PC-9 (cell line): ENCODE measurements at regions not wholly inside any gene's neighbourhood (a gene's known extent, or its start where the extent isn't known, plus 50 kb on each side); places are given as distances from the start of the nearest gene placed in this dataset.

Experiments used
- BruUV-seq: library from RNA; stranded (reverse); fragments of 400-500 nt; replicated peaks from 2 replicates; lab custom pipeline; 2021; lab: Mats Ljungman, UMichigan
- CTCF ChIA-PET: fragments of 300-600 bp; sonication (Branson Sonifier 250); formaldehyde crosslinking; loops from one replicate; lab custom pipeline; 2022; ENCODE audit warnings: antibody characterized with exemption; lab: Charles Lee
- POLR2A ChIA-PET: fragments of 300-600 bp; sonication (Branson Sonifier 250); formaldehyde crosslinking; loops from one replicate; lab custom pipeline; 2022; ENCODE audit warnings: antibody characterized with exemption; ENCODE audit not compliant: unreplicated experiment; lab: Charles Lee
- DNase-seq, 2 experiments: peaks; one replicate each; pipeline versions ENCODE4 v3.0.0 to v3.0.0-alpha.2; 2015 to 2022; ENCODE audit warnings: mixed read lengths in 1 of 2
- H2AFZ ChIP-seq: fragments of 200-600 bp; sonication (generic); 2 replicates; pipeline ENCODE4 v1.8.1; 2017; ENCODE audit warnings: antibody characterized with exemption
- H3F3A ChIP-seq: fragments of 200-600 bp; sonication (generic); 2 replicates; pipeline ENCODE4 v1.8.1; 2017; ENCODE audit warnings: antibody characterized with exemption, mild to moderate bottlenecking, low read depth; ENCODE audit not compliant: insufficient read depth
- H3K27ac ChIP-seq: fragments of 200-600 bp; sonication (generic); 2 replicates; pipeline ENCODE4 v1.6.1; 2016; ENCODE audit warnings: mixed run types
- H3K27me3 ChIP-seq: fragments of 200-600 bp; sonication (generic); 2 replicates; pipeline ENCODE4 v1.6.1; 2016; ENCODE audit warnings: low read depth, mixed run types; ENCODE audit not compliant: insufficient read depth
- H3K36me3 ChIP-seq: fragments of 200-600 bp; sonication (generic); 2 replicates; pipeline ENCODE4 v1.6.1; 2016; ENCODE audit warnings: low read depth, mixed run types
- H3K4me1 ChIP-seq: fragments of 200-600 bp; sonication (generic); replicated peaks from 2 replicates; pipeline ENCODE4 v1.6.1; 2016; ENCODE audit warnings: mixed run types; ENCODE audit not compliant: insufficient read depth
- H3K4me2 ChIP-seq: fragments of 200-600 bp; sonication (generic); 2 replicates; pipeline ENCODE4 v1.6.1; 2017; ENCODE audit warnings: mixed run types
- H3K4me3 ChIP-seq: fragments of 200-600 bp; sonication (generic); 2 replicates; pipeline ENCODE4 v1.6.1; 2016; ENCODE audit warnings: mixed run types
- H3K79me2 ChIP-seq: fragments of 200-600 bp; sonication (generic); 2 replicates; pipeline ENCODE4 v1.6.1; 2017; ENCODE audit warnings: low read depth, mixed run types
- H3K9me2 ChIP-seq: fragments of 200-600 bp; sonication (generic); 2 replicates; pipeline ENCODE4 v1.8.1; 2017; ENCODE audit warnings: mild to moderate bottlenecking; ENCODE audit not compliant: insufficient read depth
- H3K9me3 ChIP-seq: fragments of 200-600 bp; sonication (generic); 2 replicates; pipeline ENCODE4 v1.8.1; 2016; ENCODE audit warnings: low read depth; ENCODE audit not compliant: insufficient read depth
- H4K20me1 ChIP-seq: fragments of 200-600 bp; sonication (generic); 2 replicates; pipeline ENCODE4 v1.8.1; 2017; ENCODE audit not compliant: insufficient read depth
- EZH2 ChIP-seq: fragments of 200-600 bp; sonication (generic); IDR thresholded peaks from 2 replicates; pipeline ENCODE4 v1.8.0; 2017; ENCODE audit warnings: antibody characterized with exemption, low read depth
- intact Hi-C: fragments of 100-400 bp; cut with micrococcal nuclease; formaldehyde crosslinking; loops from one replicate; pipeline ENCODE4 v1.10.0; 2022; ENCODE audit not compliant: unreplicated experiment
- TF ChIP-seq, protein P1 (sequence below): fragments of 200-600 bp; sonication (generic); conservative IDR thresholded peaks from 2 replicates; pipeline ENCODE4 v1.6.1; 2017; ENCODE audit warnings: mixed run types, antibody characterized with exemption, mild to moderate bottlenecking, moderate library complexity

DNA sequence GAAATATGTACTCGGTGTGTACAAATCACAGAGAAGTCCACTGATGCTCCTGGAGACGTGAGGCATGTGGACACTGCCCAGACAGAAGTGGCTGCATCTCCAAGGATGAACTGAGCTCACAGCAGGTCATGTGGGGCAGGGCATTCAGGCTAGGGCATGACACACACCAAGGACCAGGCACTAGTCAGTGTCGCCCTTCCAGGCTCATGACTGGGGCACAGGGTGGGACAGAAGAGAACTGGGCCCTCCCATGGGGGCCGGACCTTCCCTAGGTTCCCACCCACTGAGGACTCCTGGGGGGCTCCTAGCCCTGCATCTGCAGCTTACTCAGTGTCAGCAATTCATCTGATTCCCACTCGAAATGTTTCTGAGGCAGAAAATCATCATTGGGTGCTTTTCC, 256.8 kb upstream of the IRX4 start:
- DNase-seq, result no peak
- no peak overlapping the region for H3K27ac ChIP-seq
- H3K9me2 ChIP-seq, result no peaks in the 10 kb centered on the region
- CTCF ChIA-PET, result no interaction called here
- no peak overlapping the region for H3K4me2 ChIP-seq
- intact Hi-C loops, result no loop called here
- H3K4me1 ChIP-seq, result no peaks in the 10 kb centered on the region
- BruUV-seq, result no TSS peak
- peaks cover 97% of the 10 kb centered on the region for H3K27me3 ChIP-seq
- H2AFZ ChIP-seq, result no peak overlapping the region
- no peaks in the 10 kb centered on the region for H3K79me2 ChIP-seq
- TF ChIP-seq EZH2, result no peak
- TF ChIP-seq, protein P1, sequence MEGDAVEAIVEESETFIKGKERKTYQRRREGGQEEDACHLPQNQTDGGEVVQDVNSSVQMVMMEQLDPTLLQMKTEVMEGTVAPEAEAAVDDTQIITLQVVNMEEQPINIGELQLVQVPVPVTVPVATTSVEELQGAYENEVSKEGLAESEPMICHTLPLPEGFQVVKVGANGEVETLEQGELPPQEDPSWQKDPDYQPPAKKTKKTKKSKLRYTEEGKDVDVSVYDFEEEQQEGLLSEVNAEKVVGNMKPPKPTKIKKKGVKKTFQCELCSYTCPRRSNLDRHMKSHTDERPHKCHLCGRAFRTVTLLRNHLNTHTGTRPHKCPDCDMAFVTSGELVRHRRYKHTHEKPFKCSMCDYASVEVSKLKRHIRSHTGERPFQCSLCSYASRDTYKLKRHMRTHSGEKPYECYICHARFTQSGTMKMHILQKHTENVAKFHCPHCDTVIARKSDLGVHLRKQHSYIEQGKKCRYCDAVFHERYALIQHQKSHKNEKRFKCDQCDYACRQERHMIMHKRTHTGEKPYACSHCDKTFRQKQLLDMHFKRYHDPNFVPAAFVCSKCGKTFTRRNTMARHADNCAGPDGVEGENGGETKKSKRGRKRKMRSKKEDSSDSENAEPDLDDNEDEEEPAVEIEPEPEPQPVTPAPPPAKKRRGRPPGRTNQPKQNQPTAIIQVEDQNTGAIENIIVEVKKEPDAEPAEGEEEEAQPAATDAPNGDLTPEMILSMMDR, result no peak
- no peak overlapping the region for H3K4me3 ChIP-seq
- no peaks in the 10 kb centered on the region for H3K36me3 ChIP-seq
- H3K9me3 ChIP-seq, result no peaks in the 10 kb centered on the region
- H3F3A ChIP-seq, result no peaks in the 10 kb centered on the region
- H4K20me1 ChIP-seq, result no peaks in the 10 kb centered on the region
- POLR2A ChIA-PET, result no interaction called here

DNA sequence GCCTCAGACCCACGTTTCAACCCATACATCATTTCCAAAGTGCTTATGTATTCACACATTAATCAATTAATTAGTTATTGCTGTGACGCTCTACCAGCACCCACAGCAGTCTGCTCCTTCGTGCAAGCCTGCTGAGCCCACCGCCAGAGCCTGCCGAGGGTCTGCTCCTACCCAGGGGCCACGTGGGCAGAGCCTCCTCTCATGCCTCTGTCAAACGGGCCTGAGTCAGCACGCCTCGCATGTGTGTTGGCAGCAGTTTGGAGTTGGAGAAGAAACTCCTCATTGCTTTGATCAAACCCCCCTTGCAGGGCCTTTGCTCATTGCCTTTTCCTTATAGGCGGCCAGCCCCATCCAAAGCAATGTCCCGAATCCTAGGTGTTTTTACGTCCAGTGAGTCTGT, 256.2 kb upstream of the IRX4 start:
- H3K9me3 ChIP-seq, result no peaks in the 10 kb centered on the region
- H3K36me3 ChIP-seq, result no peaks in the 10 kb centered on the region
- no peak for DNase-seq
- no peak overlapping the region for H2AFZ ChIP-seq
- BruUV-seq, result no TSS peak
- H3K79me2 ChIP-seq, result no peaks in the 10 kb centered on the region
- H3K4me2 ChIP-seq, result no peak overlapping the region
- ChIA-PET CTCF (no interaction called here), POLR2A (no interaction called here)
- H3K27me3 ChIP-seq, result peaks cover 97% of the 10 kb centered on the region
- intact Hi-C loops, result no loop called here
- H4K20me1 ChIP-seq, result no peaks in the 10 kb centered on the region
- H3F3A ChIP-seq, result no peaks in the 10 kb centered on the region
- no peak overlapping the region for H3K27ac ChIP-seq
- H3K9me2 ChIP-seq, result no peaks in the 10 kb centered on the region
- TF ChIP-seq EZH2, result no peak
- TF ChIP-seq, protein P1, result no peak
- no peak overlapping the region for H3K4me3 ChIP-seq
- no peaks in the 10 kb centered on the region for H3K4me1 ChIP-seq

DNA sequence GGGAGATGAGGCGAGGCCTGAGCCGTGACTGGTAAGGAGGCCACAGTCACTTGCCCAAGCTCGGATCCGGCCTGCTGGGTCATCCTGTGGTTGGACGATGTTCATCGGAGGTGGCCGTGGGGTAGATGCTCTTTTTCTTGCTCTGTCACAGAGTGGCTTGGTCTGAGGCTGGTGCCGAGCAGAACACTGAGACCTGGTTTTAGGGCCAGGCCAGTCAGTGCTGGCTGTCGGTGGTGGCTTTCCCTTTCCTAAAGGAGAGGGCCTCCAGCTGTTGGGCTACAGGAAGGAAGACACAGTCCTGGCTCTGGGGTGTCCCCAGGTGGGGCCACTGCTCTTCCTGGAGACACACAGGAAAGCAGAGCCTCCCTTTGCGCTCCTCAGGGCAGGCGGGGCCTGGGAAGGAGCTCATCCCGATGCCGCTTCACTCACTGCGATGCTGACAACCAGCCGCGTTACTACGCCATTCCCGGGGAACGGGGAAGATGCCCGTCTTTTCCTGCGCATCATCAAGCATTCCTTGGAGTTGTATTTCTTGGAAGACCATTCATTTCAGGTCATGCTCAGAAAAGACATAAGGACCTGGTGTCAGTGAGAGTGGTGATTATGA, 254.8 kb upstream of the IRX4 start:
- BruUV-seq, result no TSS peak
- Histone ChIP-seq H3K27me3 (peaks cover 99% of the 10 kb centered on the region), H3K79me2 (no peaks in the 10 kb centered on the region), H2AFZ (no peak overlapping the region), H3K4me2 (no peak overlapping the region), H4K20me1 (no peaks in the 10 kb centered on the region), H3K9me3 (no peaks in the 10 kb centered on the region), H3K9me2 (no peaks in the 10 kb centered on the region), H3F3A (no peaks in the 10 kb centered on the region), H3K27ac (no peak overlapping the region), H3K4me3 (no peak overlapping the region), H3K36me3 (no peaks in the 10 kb centered on the region), H3K4me1 (no peaks in the 10 kb centered on the region)
- CTCF ChIA-PET, result no interaction called here
- no peak for DNase-seq
- intact Hi-C loops, result no loop called here
- TF ChIP-seq, protein P1, result no peak
- no peak for TF ChIP-seq EZH2
- POLR2A ChIA-PET, result no interaction called here
